ENCODE measurements at regions not wholly inside any gene's neighbourhood (a gene's known extent, or its start where the extent isn't known, plus 50 kb on each side); places are given as distances from the start of the nearest gene placed in this dataset.

GRCh38 chr2:136639651-136640050, 125.7 kb upstream of the THSD7B start:
- Histone ChIP-seq H3K27me3 (ENCODE audit: control insufficient read depth in 2 of 2, insufficient read depth in 2 of 2, low read length in 2 of 2) (no peaks in the 10 kb centered on the region), H3K9me3 (replicated peaks; ENCODE audit: control insufficient read depth, insufficient read depth, low read depth, low read length) (no peaks in the 10 kb centered on the region), H2AFZ (ENCODE audit: low read depth, low read length) (no peak overlapping the region), H3K9ac (ENCODE audit: insufficient read depth in 1 of 2, low read depth in 2 of 2, low read length in 2 of 2) (no peak overlapping the region), H3K36me3 (ENCODE audit: control insufficient read depth, insufficient read depth, low read length) (no peaks in the 10 kb centered on the region), H3K4me2 (ENCODE audit: insufficient read depth, low read length) (no peak overlapping the region), H3K79me2 (ENCODE audit: control insufficient read depth, insufficient read depth, low read length) (no peaks in the 10 kb centered on the region), H4K20me1 (replicated peaks; ENCODE audit: control insufficient read depth, insufficient read depth, low read length) (no peaks in the 10 kb centered on the region), H3K27ac (ENCODE audit: extremely low read depth, low read depth, low read length) (no peak overlapping the region), H3K4me1 (replicated peaks in 1 of 2; ENCODE audit: control insufficient read depth in 2 of 2, insufficient read depth in 2 of 2, low read length in 2 of 2) (no peaks in the 10 kb centered on the region), H3K9me1 (ENCODE audit: control insufficient read depth, insufficient read depth, low read length) (no peaks in the 10 kb centered on the region), H3K4me3 (no peak overlapping the region)
- FAIRE-seq (no peak), ATAC-seq (no peak), DNase-seq (ENCODE audit: extremely low read depth in 1 of 4, low spot score in 3 of 4) (no peak)
- in situ Hi-C loops (cut with MboI), result no loop called here
- CTCF ChIA-PET (ENCODE audit: low intra/inter-chr PET ratio), result no interaction called here
- no TSS peak for BruUV-seq (replicated peaks)
- intact Hi-C loops (cut with micrococcal nuclease), result no loop called here
- POLR2A ChIA-PET, result no interaction called here
- 0% methylated on average over 10 of the region's 15 CpGs for WGBS (ENCODE audit: insufficient coverage, low coverage, missing lambda C conversion rate)
- no peak for TF ChIP-seq HMGXB4 (CRISPR knock-in tag; IDR thresholded peaks at IDR 0.05)
- no peak for TF ChIP-seq NELFE (IDR thresholded peaks at IDR 0.05; ENCODE audit: insufficient read depth, insufficient read length)
- no peak for TF ChIP-seq E2F6 (IDR thresholded peaks at IDR 0.05; ENCODE audit: borderline replicate concordance in 1 of 2, extremely low read depth in 1 of 2, insufficient read depth in 1 of 2, insufficient read length in 1 of 2, low read depth in 1 of 2, low read length in 1 of 2, poor library complexity in 1 of 2, severe bottlenecking in 1 of 2)
- TF ChIP-seq ZNF124 (CRISPR knock-in tag; IDR thresholded peaks at IDR 0.05), result no peak
- TF ChIP-seq KDM4B (IDR thresholded peaks at IDR 0.05; ENCODE audit: borderline replicate concordance in 2 of 2, low read depth in 1 of 2), result no peak
- TF ChIP-seq REST (IDR thresholded peaks at IDR 0.05; ENCODE audit: borderline replicate concordance), result no peak
- TF ChIP-seq REST (CRISPR knock-in tag; IDR thresholded peaks at IDR 0.05; ENCODE audit: low read depth), result no peak
- no peak for TF ChIP-seq NR2C2 (CRISPR knock-in tag; IDR thresholded peaks at IDR 0.05)
- TF ChIP-seq NR2C2 (tag; IDR thresholded peaks at IDR 0.05), result no peak
- TF ChIP-seq PREB (CRISPR knock-in tag; IDR thresholded peaks at IDR 0.05), result no peak
- no peak for TF ChIP-seq ZNF175 (CRISPR knock-in tag; IDR thresholded peaks at IDR 0.05; ENCODE audit: low read depth)
